ENCODE measurements at regions not wholly inside any gene's neighbourhood (a gene's known extent, or its start where the extent isn't known, plus 50 kb on each side); places are given as distances from the start of the nearest gene placed in this dataset.

DNA sequence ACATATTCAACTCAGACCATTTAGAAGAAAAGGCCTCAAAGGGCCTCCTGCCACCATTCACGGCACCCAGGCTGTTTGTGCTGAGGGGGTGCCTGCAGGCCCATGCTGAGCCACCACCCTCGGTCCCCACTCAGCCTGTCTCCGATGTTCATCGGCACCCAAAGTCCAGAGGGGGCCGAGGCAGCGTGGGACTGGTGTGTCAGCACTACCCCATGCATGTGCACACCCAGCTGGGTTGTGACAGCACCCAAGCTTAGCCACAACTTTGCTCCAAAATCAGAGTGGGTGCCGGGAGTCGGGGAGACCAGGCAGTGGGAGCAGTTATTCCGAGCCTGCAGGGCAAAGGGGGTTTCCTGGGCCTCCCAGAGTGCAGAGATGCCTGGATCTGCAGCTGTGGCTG lies 508.5 kb upstream of the ZNF717 start:
- POLR2A ChIA-PET: no interaction called here
- no peaks in the 10 kb centered on the region for H3K4me1 Mint-ChIP-seq
- H3K9me3 Mint-ChIP-seq (ENCODE audit: insufficient read depth): peaks cover 2% of the 10 kb centered on the region
- intact Hi-C loops (cut with micrococcal nuclease): no loop called here
- H3K27ac ChIP-seq (ENCODE audit: low read length in 2 of 2): no peak overlapping the region
- no peaks in the 10 kb centered on the region for H4K20me1 ChIP-seq (ENCODE audit: control insufficient read depth, insufficient read depth, low read length, poor library complexity, severe bottlenecking)
- H3K4me1 ChIP-seq (ENCODE audit: control insufficient read depth in 2 of 2, insufficient read depth in 2 of 2, low read length in 2 of 2): no peaks in the 10 kb centered on the region
- no peak overlapping the region for H3K27ac Mint-ChIP-seq
- H3K27me3 ChIP-seq (replicated peaks in 1 of 4; ENCODE audit: control extremely low read depth in 1 of 4, control insufficient read depth in 3 of 4, insufficient read depth in 4 of 4, low read length in 3 of 4): no peaks in the 10 kb centered on the region
- H3K4me3 ChIP-seq (ENCODE audit: control extremely low read depth in 1 of 5, extremely low read depth in 1 of 5, insufficient read depth in 1 of 5, low read depth in 2 of 5, low read length in 4 of 5): no peak overlapping the region
- no peaks in the 10 kb centered on the region for H3K36me3 ChIP-seq (replicated peaks in 1 of 2; ENCODE audit: control extremely low read depth in 1 of 2, control insufficient read depth in 1 of 2, extremely low read depth in 1 of 2, insufficient read depth in 2 of 2, low read length in 1 of 2)
- CTCF ChIA-PET: no interaction called here
- no peaks in the 10 kb centered on the region for H3K27me3 Mint-ChIP-seq
- H3K4me3 Mint-ChIP-seq: no peak overlapping the region
- 85% methylated on average over 9 of the region's 9 CpGs for WGBS (ENCODE audit: insufficient coverage)
- no peaks in the 10 kb centered on the region for H3K79me2 ChIP-seq (ENCODE audit: control insufficient read depth, insufficient read depth, low read length)
- ATAC-seq (ENCODE audit: low read depth) (no peak), DNase-seq (no peak)
- no peak overlapping the region for H2AFZ ChIP-seq (ENCODE audit: insufficient read depth, low read depth, low read length, poor library complexity, severe bottlenecking)
- peaks cover 0 to 7% (median 0%) of the 10 kb centered on the region in 3 donors for H3K9me3 ChIP-seq (ENCODE audit: control extremely low read depth in 1 of 3, control insufficient read depth in 2 of 3, insufficient read depth in 1 of 3, low read length in 2 of 3)
- no peak overlapping the region for H3K4me2 ChIP-seq (replicated peaks; ENCODE audit: low read depth, low read length, poor library complexity, severe bottlenecking)
- H3K9ac ChIP-seq (ENCODE audit: low read length): no peak overlapping the region
- no peak for TF ChIP-seq EZH2 (IDR thresholded peaks at IDR 0.05; ENCODE audit: borderline replicate concordance, insufficient read depth, low read depth, low read length, poor library complexity, severe bottlenecking)
- TF ChIP-seq, protein P1, sequence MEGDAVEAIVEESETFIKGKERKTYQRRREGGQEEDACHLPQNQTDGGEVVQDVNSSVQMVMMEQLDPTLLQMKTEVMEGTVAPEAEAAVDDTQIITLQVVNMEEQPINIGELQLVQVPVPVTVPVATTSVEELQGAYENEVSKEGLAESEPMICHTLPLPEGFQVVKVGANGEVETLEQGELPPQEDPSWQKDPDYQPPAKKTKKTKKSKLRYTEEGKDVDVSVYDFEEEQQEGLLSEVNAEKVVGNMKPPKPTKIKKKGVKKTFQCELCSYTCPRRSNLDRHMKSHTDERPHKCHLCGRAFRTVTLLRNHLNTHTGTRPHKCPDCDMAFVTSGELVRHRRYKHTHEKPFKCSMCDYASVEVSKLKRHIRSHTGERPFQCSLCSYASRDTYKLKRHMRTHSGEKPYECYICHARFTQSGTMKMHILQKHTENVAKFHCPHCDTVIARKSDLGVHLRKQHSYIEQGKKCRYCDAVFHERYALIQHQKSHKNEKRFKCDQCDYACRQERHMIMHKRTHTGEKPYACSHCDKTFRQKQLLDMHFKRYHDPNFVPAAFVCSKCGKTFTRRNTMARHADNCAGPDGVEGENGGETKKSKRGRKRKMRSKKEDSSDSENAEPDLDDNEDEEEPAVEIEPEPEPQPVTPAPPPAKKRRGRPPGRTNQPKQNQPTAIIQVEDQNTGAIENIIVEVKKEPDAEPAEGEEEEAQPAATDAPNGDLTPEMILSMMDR (IDR thresholded peaks at IDR 0.05): no peak

DNA sequence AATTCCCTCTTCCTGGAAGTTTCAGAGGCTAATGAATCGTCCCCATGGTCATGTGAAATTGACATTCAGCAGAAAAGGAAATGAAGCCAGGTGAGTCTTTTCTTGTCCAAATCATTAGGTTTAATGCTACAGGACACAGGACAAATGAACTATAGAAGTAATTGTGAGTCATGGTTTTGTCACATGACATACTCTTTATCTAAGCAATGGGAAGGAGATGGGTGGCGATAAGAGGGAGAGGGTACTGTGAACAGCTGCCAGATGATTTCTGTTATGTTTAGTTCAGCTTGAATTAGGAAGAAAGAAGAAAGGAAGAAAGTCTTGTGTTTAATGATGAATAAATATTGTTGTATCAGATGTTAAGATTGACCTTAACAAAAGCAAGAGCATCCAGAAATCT lies 515.4 kb upstream of the ZNF717 start:
- no CpG with 5 or more reads among the region's 2 CpGs for WGBS (ENCODE audit: insufficient coverage)
- CTCF ChIA-PET: no interaction called here
- Mint-ChIP-seq H3K4me1 (no peaks in the 10 kb centered on the region), H3K27ac (no peak overlapping the region), H3K9me3 (ENCODE audit: insufficient read depth) (no peaks in the 10 kb centered on the region), H3K27me3 (no peaks in the 10 kb centered on the region), H3K4me3 (no peak overlapping the region)
- DNase-seq (no peak), ATAC-seq (ENCODE audit: low read depth) (no peak)
- Histone ChIP-seq H3K9me3 (ENCODE audit: control extremely low read depth in 1 of 3, control insufficient read depth in 2 of 3, insufficient read depth in 1 of 3, low read length in 2 of 3) (no peaks in the 10 kb centered on the region), H3K27me3 (replicated peaks in 1 of 4; ENCODE audit: control extremely low read depth in 1 of 4, control insufficient read depth in 3 of 4, insufficient read depth in 4 of 4, low read length in 3 of 4) (no peaks in the 10 kb centered on the region), H3K4me3 (ENCODE audit: control extremely low read depth in 1 of 5, extremely low read depth in 1 of 5, insufficient read depth in 1 of 5, low read depth in 2 of 5, low read length in 4 of 5) (no peak overlapping the region), H2AFZ (ENCODE audit: insufficient read depth, low read depth, low read length, poor library complexity, severe bottlenecking) (no peak overlapping the region), H3K79me2 (ENCODE audit: control insufficient read depth, insufficient read depth, low read length) (no peaks in the 10 kb centered on the region), H3K4me2 (replicated peaks; ENCODE audit: low read depth, low read length, poor library complexity, severe bottlenecking) (no peak overlapping the region), H3K9ac (ENCODE audit: low read length) (no peak overlapping the region), H3K4me1 (ENCODE audit: control insufficient read depth in 2 of 2, insufficient read depth in 2 of 2, low read length in 2 of 2) (no peaks in the 10 kb centered on the region), H3K36me3 (replicated peaks in 1 of 2; ENCODE audit: control extremely low read depth in 1 of 2, control insufficient read depth in 1 of 2, extremely low read depth in 1 of 2, insufficient read depth in 2 of 2, low read length in 1 of 2) (no peaks in the 10 kb centered on the region), H3K27ac (ENCODE audit: low read length in 2 of 2) (no peak overlapping the region), H4K20me1 (ENCODE audit: control insufficient read depth, insufficient read depth, low read length, poor library complexity, severe bottlenecking) (no peaks in the 10 kb centered on the region)
- POLR2A ChIA-PET: no interaction called here
- no peak for TF ChIP-seq EZH2 (IDR thresholded peaks at IDR 0.05; ENCODE audit: borderline replicate concordance, insufficient read depth, low read depth, low read length, poor library complexity, severe bottlenecking)
- intact Hi-C loops (cut with micrococcal nuclease): no loop called here
